Thyroid gland (tissue), 4 donors: ENCODE measurements at regions not wholly inside any gene's neighbourhood (a gene's known extent, or its start where the extent isn't known, plus 50 kb on each side); places are given as distances from the start of the nearest gene placed in this dataset.

ENCODE experiments used
- CTCF ChIP-seq, 6 experiments: fragments of 200-600 bp in 3 of 6; fragments of 450-650 bp in 3 of 6; sonication (generic) in 3 of 6; IDR thresholded peaks; one replicate each; pipeline ENCODE4 v1.5.1; 2016 to 2019; ENCODE audit warnings: antibody characterized with exemption in 6 of 6, mild to moderate bottlenecking in 2 of 6, inconsistent platforms in 1 of 6, moderate library complexity in 1 of 6
- POLR2A ChIP-seq, 2 donors: fragments of 450-650 bp; IDR thresholded peaks; one replicate each; pipeline ENCODE4 v1.6.1; 2017; ENCODE audit warnings: antibody characterized with exemption in 2 of 2, mild to moderate bottlenecking in 2 of 2, moderate library complexity in 1 of 2

GRCh38 chr5:148938522-148938882 is 112.1 kb downstream of the ADRB2 start:
- TF ChIP-seq CTCF (IDR thresholded peaks at IDR 0.05) (no peak), POLR2A (IDR thresholded peaks at IDR 0.05) (no peak)
